ENCODE measurements at regions not wholly inside any gene's neighbourhood (a gene's known extent, or its start where the extent isn't known, plus 50 kb on each side); places are given as distances from the start of the nearest gene placed in this dataset.

DNA sequence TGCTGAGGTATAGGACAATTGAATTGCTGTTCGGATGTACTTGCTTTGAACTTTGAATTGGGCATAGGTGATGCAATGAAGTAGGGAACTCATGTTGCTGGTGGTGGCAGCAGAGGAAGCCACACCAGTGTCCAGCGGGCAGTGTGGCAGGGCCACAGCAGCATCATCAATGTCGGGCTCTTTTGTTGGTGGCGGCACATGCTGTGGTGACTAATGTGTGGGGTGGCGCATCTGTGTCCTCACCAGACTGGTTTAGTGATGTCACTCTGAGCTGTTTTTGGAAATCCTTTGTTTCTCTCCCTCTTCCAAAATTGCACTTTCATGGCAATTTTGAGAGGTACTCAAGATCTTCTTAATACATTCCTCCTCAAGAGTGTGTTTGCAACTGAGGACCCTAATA lies 187.6 kb downstream of the ETNK1 start:
- TF ChIP-seq EP300 (IDR thresholded peaks at IDR 0.05; ENCODE audit: low read depth) (no peak), CTCF (IDR thresholded peaks at IDR 0.05) (no peak)
